A673 (cell line): ENCODE measurements at regions not wholly inside any gene's neighbourhood (a gene's known extent, or its start where the extent isn't known, plus 50 kb on each side); places are given as distances from the start of the nearest gene placed in this dataset.

ENCODE experiments used
- BruUV-seq: library from RNA; stranded (reverse); fragments of 400-500 nt; replicated peaks from 2 replicates; lab custom pipeline; 2021; lab: Mats Ljungman, UMichigan
- CTCF ChIA-PET: fragments of 300-600 bp; sonication (Branson Sonifier 250); formaldehyde crosslinking; loops from one replicate; lab custom pipeline; 2022; ENCODE audit warnings: antibody characterized with exemption; lab: Charles Lee
- POLR2A ChIA-PET: fragments of 300-600 bp; sonication (Branson Sonifier 250); formaldehyde crosslinking; loops from one replicate; lab custom pipeline; 2022; ENCODE audit warnings: antibody characterized with exemption; ENCODE audit not compliant: low non-redundant PET; lab: Charles Lee
- DNase-seq: peaks from one replicate; pipeline ENCODE4 v3.0.0-alpha.2; 2015; ENCODE audit warnings: low spot score
- H3K27ac ChIP-seq: fragments of 200-600 bp; sonication (generic); 2 replicates; pipeline ENCODE4 v1.5.1; 2016; ENCODE audit warnings: mixed run types, low read depth, mild to moderate bottlenecking, mixed read lengths, antibody characterized with exemption, low read length; ENCODE audit not compliant: poor library complexity, severe bottlenecking
- H3K27me3 ChIP-seq: fragments of 200-600 bp; sonication (generic); replicated peaks from 2 replicates; pipeline ENCODE4 v1.6.1; 2017; ENCODE audit warnings: mixed run types, low read depth, mild to moderate bottlenecking, mixed read lengths, antibody characterized with exemption, low read length; ENCODE audit not compliant: insufficient read depth, poor library complexity
- H3K36me3 ChIP-seq: fragments of 200-600 bp; sonication (generic); 2 replicates; pipeline ENCODE4 v1.6.1; 2016; ENCODE audit warnings: mixed run types, mild to moderate bottlenecking, mixed read lengths, antibody characterized with exemption, low read length; ENCODE audit not compliant: insufficient read depth, poor library complexity, severe bottlenecking
- H3K4me1 ChIP-seq: fragments of 200-600 bp; sonication (generic); 2 replicates; pipeline ENCODE4 v1.6.1; 2017; ENCODE audit warnings: mixed run types, mild to moderate bottlenecking, mixed read lengths, antibody characterized with exemption, low read length; ENCODE audit not compliant: insufficient read depth, poor library complexity, severe bottlenecking
- H3K4me3 ChIP-seq: fragments of 200-600 bp; sonication (generic); 2 replicates; pipeline ENCODE4 v1.5.1; 2016; ENCODE audit warnings: low read depth, mixed run types, mild to moderate bottlenecking, mixed read lengths, low read length; ENCODE audit not compliant: poor library complexity, severe bottlenecking
- H3K9me3 ChIP-seq: fragments of 200-600 bp; sonication (generic); 2 replicates; pipeline ENCODE4 v1.6.1; 2016; ENCODE audit warnings: mixed run types, low read depth, mild to moderate bottlenecking, mixed read lengths, antibody characterized with exemption, low read length; ENCODE audit not compliant: poor library complexity, severe bottlenecking
- CTCF ChIP-seq: fragments of 300-800, 200-600 bp; sonication (generic); conservative IDR thresholded peaks from 2 replicates; pipeline ENCODE4 v1.5.1; 2017; ENCODE audit warnings: low read depth, mild to moderate bottlenecking, antibody characterized with exemption, low read length, moderate library complexity, mixed read lengths
- EZH2 ChIP-seq: fragments of 200-600 bp; sonication (generic); IDR thresholded peaks from 2 replicates; pipeline ENCODE4 v1.6.1; 2017; ENCODE audit warnings: borderline replicate concordance, low read depth, mild to moderate bottlenecking, mixed read lengths, antibody characterized with exemption, low read length; ENCODE audit not compliant: poor library complexity, severe bottlenecking
- intact Hi-C: fragments of 100-400 bp; cut with micrococcal nuclease; formaldehyde crosslinking; loops from one replicate; pipeline ENCODE4 v1.10.0; 2022; ENCODE audit not compliant: unreplicated experiment

GRCh38 chr16:6165330-6165979, 1067.9 kb upstream of the EEF2KMT start:
- POLR2A ChIA-PET = no interaction called here
- Histone ChIP-seq H3K4me3 (no peak overlapping the region), H3K9me3 (no peaks in the 10 kb centered on the region), H3K4me1 (no peaks in the 10 kb centered on the region), H3K27ac (no peak overlapping the region), H3K36me3 (no peaks in the 10 kb centered on the region), H3K27me3 (no peaks in the 10 kb centered on the region)
- peak; percentile 21 for DNase-seq
- intact Hi-C loops = no loop called here
- BruUV-seq = no TSS peak
- 0 out of 2 replicates have a peak, but pooled peaks have one; percentile 23 for TF ChIP-seq CTCF
- no peak for TF ChIP-seq EZH2
- CTCF ChIA-PET = interaction anchor here (0.6 kb wide), 1 partner anchor 149 kb away, joined by 3 read pairs; no protein-coding TSS in a partner anchor

- no peaks in the 10 kb centered on the region for H3K27me3 ChIP-seq
- H3K36me3 ChIP-seq = no peaks in the 10 kb centered on the region
- no peak for DNase-seq
These were observed 1063.3 kb upstream of the EEF2KMT start for GRCh38 chr16:6160871-6161270.

GRCh38 chr16:6160303-6160702, 1062.7 kb upstream of the EEF2KMT start:
- Histone ChIP-seq H3K36me3 (no peaks in the 10 kb centered on the region), H3K27me3 (no peaks in the 10 kb centered on the region), H3K9me3 (no peaks in the 10 kb centered on the region), H3K4me3 (no peak overlapping the region), H3K4me1 (no peaks in the 10 kb centered on the region), H3K27ac (no peak overlapping the region)
- POLR2A ChIA-PET = no interaction called here
- no TSS peak for BruUV-seq
- TF ChIP-seq EZH2 = no peak
- no peak for TF ChIP-seq CTCF
- CTCF ChIA-PET = no interaction called here
- no peak for DNase-seq
- intact Hi-C loops = no loop called here

More at GRCh38 chr16:6160871-6161270, 1063.3 kb upstream of the EEF2KMT start:
- no peak overlapping the region for H3K4me3 ChIP-seq
- POLR2A ChIA-PET = no interaction called here
- TF ChIP-seq CTCF = no peak
- TF ChIP-seq EZH2 = no peak
- H3K4me1 ChIP-seq = no peaks in the 10 kb centered on the region
- H3K9me3 ChIP-seq = no peaks in the 10 kb centered on the region
- intact Hi-C loops = no loop called here
- no TSS peak for BruUV-seq
- H3K27ac ChIP-seq = no peak overlapping the region
- CTCF ChIA-PET = no interaction called here
